B cell (primary cell): ENCODE measurements at regions not wholly inside any gene's neighbourhood (a gene's known extent, or its start where the extent isn't known, plus 50 kb on each side); places are given as distances from the start of the nearest gene placed in this dataset.

ENCODE experiments used
- ATAC-seq: fragments of 200-7000 bp; cut with Tn5 transposase; one replicate; pipeline ENCODE4 v1.10.0; 2021; ENCODE audit warnings: low read depth, mild to moderate bottlenecking, moderate number of reproducible peaks, moderate library complexity
- CTCF ChIA-PET: fragments of 350-600 bp; sonication (Branson Sonifier 250); formaldehyde crosslinking; loops from one replicate; lab custom pipeline; 2021; ENCODE audit warnings: antibody characterized with exemption, inconsistent platforms; lab: Charles Lee
- POLR2A ChIA-PET: fragments of 350-600 bp; sonication (Branson Sonifier 250); formaldehyde crosslinking; loops from one replicate; lab custom pipeline; 2021; ENCODE audit warnings: antibody characterized with exemption; lab: Charles Lee
- DNase-seq: peaks from one replicate; pipeline ENCODE4 v3.0.0; 2013
- H2AFZ ChIP-seq: 2 replicates; pipeline ENCODE4 v1.6.1; 2012; ENCODE audit warnings: mild to moderate bottlenecking, low read depth, low read length; ENCODE audit not compliant: insufficient read depth, poor library complexity, severe bottlenecking
- H3K27ac ChIP-seq, 2 donors: 1 replicate in 1 of 2; 2 replicates in 1 of 2; pipeline ENCODE4 v1.5.1; 2012 to 2013; ENCODE audit warnings: low read length in 2 of 2, mild to moderate bottlenecking in 2 of 2, moderate library complexity in 1 of 2
- H3K27me3 ChIP-seq, 4 experiments: fragments of 200-600 bp in 1 of 4; sonication (generic) in 1 of 4; replicated peaks in 1 of 4; 1 replicate in 2 of 4; 2 replicates in 2 of 4; pipeline versions ENCODE4 v1.6.1 to v1.7.0; 2013 to 2016; ENCODE audit warnings: low read length in 3 of 4, mild to moderate bottlenecking in 2 of 4, mixed read lengths in 1 of 4, moderate library complexity in 1 of 4; ENCODE audit not compliant: insufficient read depth in 4 of 4, control insufficient read depth in 3 of 4; ENCODE audit errors: control extremely low read depth in 1 of 4
- H3K36me3 ChIP-seq, 2 experiments: replicated peaks in 1 of 2; 1 replicate in 1 of 2; 2 replicates in 1 of 2; pipeline versions ENCODE4 v1.6.1 to v1.7.1; 2013; ENCODE audit warnings: low read length in 1 of 2; ENCODE audit not compliant: insufficient read depth in 2 of 2, control insufficient read depth in 1 of 2; ENCODE audit errors: control extremely low read depth in 1 of 2, extremely low read depth in 1 of 2
- H3K4me1 ChIP-seq, 2 donors: fragments of 200-600 bp in 1 of 2; sonication (generic) in 1 of 2; 1 replicate in 1 of 2; 2 replicates in 1 of 2; pipeline versions ENCODE4 v1.5.1 to v1.6.1; 2013 to 2017; ENCODE audit warnings: low read length in 2 of 2; ENCODE audit not compliant: control insufficient read depth in 2 of 2, insufficient read depth in 2 of 2
- H3K4me2 ChIP-seq: replicated peaks from 2 replicates; pipeline ENCODE3; 2012; ENCODE audit warnings: mild to moderate bottlenecking, low read depth, low read length; ENCODE audit not compliant: poor library complexity, severe bottlenecking
- H3K4me3 ChIP-seq, 5 experiments: fragments of 200-600 bp in 1 of 5; sonication (generic) in 1 of 5; 1 replicate in 3 of 5; 2 replicates in 2 of 5; pipeline versions ENCODE4 v1.5.1 to v1.7.0; 2011 to 2016; ENCODE audit warnings: low read length in 4 of 5, mild to moderate bottlenecking in 4 of 5, low read depth in 2 of 5, control low read depth in 1 of 5, moderate library complexity in 1 of 5; ENCODE audit not compliant: insufficient read depth in 1 of 5; ENCODE audit errors: control extremely low read depth in 1 of 5, extremely low read depth in 1 of 5
- H3K79me2 ChIP-seq: fragments of 200-600 bp; sonication (generic); one replicate; pipeline ENCODE4 v1.6.0; 2016; ENCODE audit warnings: low read length; ENCODE audit not compliant: control insufficient read depth, insufficient read depth
- H3K9ac ChIP-seq: fragments of 200-600 bp; sonication (generic); 2 replicates; pipeline ENCODE4 v1.6.1; 2017; ENCODE audit warnings: mild to moderate bottlenecking, low read length, moderate library complexity
- H3K9me3 ChIP-seq, 3 donors: one replicate each; pipeline versions ENCODE4 v1.6.1 to v1.7.1; 2013; ENCODE audit warnings: low read length in 2 of 3; ENCODE audit not compliant: control insufficient read depth in 2 of 3, insufficient read depth in 1 of 3; ENCODE audit errors: control extremely low read depth in 1 of 3
- H4K20me1 ChIP-seq: 2 replicates; pipeline ENCODE4 v1.6.0; 2012; ENCODE audit warnings: mild to moderate bottlenecking, low read length; ENCODE audit not compliant: insufficient read depth, control insufficient read depth, poor library complexity, severe bottlenecking
- H3K27ac Mint-ChIP-seq: one replicate; pipeline ENCODE4 v1.8.0; 2021; ENCODE audit warnings: mixed read lengths
- H3K27me3 Mint-ChIP-seq: one replicate; pipeline ENCODE4 v1.8.0; 2021; ENCODE audit warnings: mixed read lengths
- H3K4me1 Mint-ChIP-seq: one replicate; pipeline ENCODE4 v1.8.0; 2021; ENCODE audit warnings: mixed read lengths
- H3K4me3 Mint-ChIP-seq: one replicate; pipeline ENCODE4 v1.8.0; 2021; ENCODE audit warnings: mixed read lengths
- H3K9me3 Mint-ChIP-seq: one replicate; pipeline ENCODE4 v1.8.0; 2022; ENCODE audit warnings: mixed read lengths; ENCODE audit not compliant: insufficient read depth
- EZH2 ChIP-seq: IDR thresholded peaks from 2 replicates; pipeline ENCODE4 v1.6.1; 2012; ENCODE audit warnings: borderline replicate concordance, low read depth, mild to moderate bottlenecking, moderate library complexity, low read length; ENCODE audit not compliant: insufficient read depth, poor library complexity, severe bottlenecking
- WGBS: methylation state at CpG from one replicate; pipeline ENCODE4 v1.1.5; 2013; ENCODE audit warnings: missing lambda C conversion rate; ENCODE audit not compliant: insufficient coverage; 5-methylcytosine and 5-hydroxymethylcytosine counted together
- intact Hi-C: fragments of 100-400 bp; cut with micrococcal nuclease; formaldehyde crosslinking; loops from one replicate; pipeline ENCODE4 v1.10.0; 2022
- TF ChIP-seq, protein P1 (sequence below): fragments of 200-600 bp; IDR thresholded peaks from one replicate; pipeline ENCODE4 v1.8.0; 2022; ENCODE audit warnings: antibody characterized with exemption, mild to moderate bottlenecking

GRCh38 chr11:37812281-37812880 is 1214.3 kb upstream of the RAG2 start:
- Histone ChIP-seq H3K27ac (no peak overlapping the region), H3K9ac (no peak overlapping the region), H3K4me2 (no peak overlapping the region), H4K20me1 (no peaks in the 10 kb centered on the region), H3K9me3 (peaks cover 0 to 15% (median 0%) of the 10 kb centered on the region in 3 donors), H3K27me3 (no peaks in the 10 kb centered on the region), H3K4me1 (no peaks in the 10 kb centered on the region), H2AFZ (no peak overlapping the region), H3K79me2 (no peaks in the 10 kb centered on the region), H3K4me3 (no peak overlapping the region), H3K36me3 (no peaks in the 10 kb centered on the region)
- no peak overlapping the region for H3K27ac Mint-ChIP-seq
- H3K4me1 Mint-ChIP-seq = no peaks in the 10 kb centered on the region
- H3K9me3 Mint-ChIP-seq = peaks cover 5% of the 10 kb centered on the region
- intact Hi-C loops = no loop called here
- H3K4me3 Mint-ChIP-seq = no peak overlapping the region
- WGBS = 91% methylated on average over 14 of the region's 16 CpGs
- no peaks in the 10 kb centered on the region for H3K27me3 Mint-ChIP-seq
- DNase-seq (no peak), ATAC-seq (no peak)
- no peak for TF ChIP-seq EZH2
- ChIA-PET CTCF (no interaction called here), POLR2A (no interaction called here)

GRCh38 chr11:37811349-37811748 is 1213.3 kb upstream of the RAG2 start:
- H3K27me3 Mint-ChIP-seq = no peaks in the 10 kb centered on the region

More at GRCh38 chr11:37811349-37811748, 1213.3 kb upstream of the RAG2 start:
- H3K4me1 ChIP-seq = no peaks in the 10 kb centered on the region
- no peaks in the 10 kb centered on the region for H4K20me1 ChIP-seq
- no peaks in the 10 kb centered on the region for H3K79me2 ChIP-seq
- 89% methylated on average over 6 of the region's 7 CpGs for WGBS
- Mint-ChIP-seq H3K4me3 (no peak overlapping the region), H3K4me1 (no peaks in the 10 kb centered on the region), H3K27ac (no peak overlapping the region), H3K9me3 (peaks cover 5% of the 10 kb centered on the region)
- TF ChIP-seq EZH2 = no peak
- TF ChIP-seq, protein P1, sequence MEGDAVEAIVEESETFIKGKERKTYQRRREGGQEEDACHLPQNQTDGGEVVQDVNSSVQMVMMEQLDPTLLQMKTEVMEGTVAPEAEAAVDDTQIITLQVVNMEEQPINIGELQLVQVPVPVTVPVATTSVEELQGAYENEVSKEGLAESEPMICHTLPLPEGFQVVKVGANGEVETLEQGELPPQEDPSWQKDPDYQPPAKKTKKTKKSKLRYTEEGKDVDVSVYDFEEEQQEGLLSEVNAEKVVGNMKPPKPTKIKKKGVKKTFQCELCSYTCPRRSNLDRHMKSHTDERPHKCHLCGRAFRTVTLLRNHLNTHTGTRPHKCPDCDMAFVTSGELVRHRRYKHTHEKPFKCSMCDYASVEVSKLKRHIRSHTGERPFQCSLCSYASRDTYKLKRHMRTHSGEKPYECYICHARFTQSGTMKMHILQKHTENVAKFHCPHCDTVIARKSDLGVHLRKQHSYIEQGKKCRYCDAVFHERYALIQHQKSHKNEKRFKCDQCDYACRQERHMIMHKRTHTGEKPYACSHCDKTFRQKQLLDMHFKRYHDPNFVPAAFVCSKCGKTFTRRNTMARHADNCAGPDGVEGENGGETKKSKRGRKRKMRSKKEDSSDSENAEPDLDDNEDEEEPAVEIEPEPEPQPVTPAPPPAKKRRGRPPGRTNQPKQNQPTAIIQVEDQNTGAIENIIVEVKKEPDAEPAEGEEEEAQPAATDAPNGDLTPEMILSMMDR = no peak
- H3K9me3 ChIP-seq = peaks cover 0 to 15% (median 0%) of the 10 kb centered on the region in 3 donors
- no peak overlapping the region for H3K4me3 ChIP-seq
- ATAC-seq = no peak
- DNase-seq = no peak
- no peak overlapping the region for H3K27ac ChIP-seq
- no peak overlapping the region for H3K4me2 ChIP-seq
- ChIA-PET POLR2A (no interaction called here), CTCF (no interaction called here)
- no peak overlapping the region for H3K9ac ChIP-seq
- H3K36me3 ChIP-seq = no peaks in the 10 kb centered on the region
- intact Hi-C loops = no loop called here
- no peak overlapping the region for H2AFZ ChIP-seq
- no peaks in the 10 kb centered on the region for H3K27me3 ChIP-seq
